ENCODE measurements at regions not wholly inside any gene's neighbourhood (a gene's known extent, or its start where the extent isn't known, plus 50 kb on each side); places are given as distances from the start of the nearest gene placed in this dataset.

DNA sequence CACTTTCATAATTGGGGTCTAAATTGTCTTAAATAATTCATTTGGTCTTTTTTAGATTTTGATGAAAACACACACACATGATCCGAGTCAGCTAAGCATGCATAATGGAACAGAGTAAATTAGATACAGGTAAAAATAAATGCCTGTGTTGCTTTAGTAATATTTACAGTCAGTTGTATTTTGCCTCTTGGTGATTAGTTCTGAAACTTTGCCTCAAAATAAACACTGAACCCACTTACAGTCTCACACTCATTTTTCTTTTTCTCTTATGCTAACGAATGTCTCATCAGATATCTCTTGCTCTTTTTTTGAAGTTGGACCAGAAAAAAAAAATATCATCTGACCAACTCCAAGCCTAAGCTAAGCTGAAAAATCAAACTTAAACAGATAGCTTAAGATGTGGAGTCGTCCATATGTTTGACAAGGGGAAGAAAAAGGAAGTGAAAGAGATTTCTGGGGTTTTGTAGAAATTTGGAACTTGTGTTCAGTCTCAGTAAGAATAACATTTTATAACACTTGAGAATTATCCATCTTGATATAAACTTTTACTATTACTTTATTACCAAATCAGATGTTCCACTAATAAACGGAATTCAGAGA, 592.5 kb downstream of the RPL10L start:
- POLR2A ChIA-PET (ENCODE audit: partially characterized antibody), result no interaction called here
- FAIRE-seq, result no peak

More for the DNA sequence above, 592.5 kb downstream of the RPL10L start:
- H3K27ac ChIP-seq (ENCODE audit: low read depth, low read length), result no peak overlapping the region
- TF ChIP-seq NRF1 (IDR thresholded peaks at IDR 0.05; ENCODE audit: low read depth, low read length), result no peak
- no peak for TF ChIP-seq SP2 (IDR thresholded peaks at IDR 0.05; ENCODE audit: low read length)
- TF ChIP-seq, protein P1, sequence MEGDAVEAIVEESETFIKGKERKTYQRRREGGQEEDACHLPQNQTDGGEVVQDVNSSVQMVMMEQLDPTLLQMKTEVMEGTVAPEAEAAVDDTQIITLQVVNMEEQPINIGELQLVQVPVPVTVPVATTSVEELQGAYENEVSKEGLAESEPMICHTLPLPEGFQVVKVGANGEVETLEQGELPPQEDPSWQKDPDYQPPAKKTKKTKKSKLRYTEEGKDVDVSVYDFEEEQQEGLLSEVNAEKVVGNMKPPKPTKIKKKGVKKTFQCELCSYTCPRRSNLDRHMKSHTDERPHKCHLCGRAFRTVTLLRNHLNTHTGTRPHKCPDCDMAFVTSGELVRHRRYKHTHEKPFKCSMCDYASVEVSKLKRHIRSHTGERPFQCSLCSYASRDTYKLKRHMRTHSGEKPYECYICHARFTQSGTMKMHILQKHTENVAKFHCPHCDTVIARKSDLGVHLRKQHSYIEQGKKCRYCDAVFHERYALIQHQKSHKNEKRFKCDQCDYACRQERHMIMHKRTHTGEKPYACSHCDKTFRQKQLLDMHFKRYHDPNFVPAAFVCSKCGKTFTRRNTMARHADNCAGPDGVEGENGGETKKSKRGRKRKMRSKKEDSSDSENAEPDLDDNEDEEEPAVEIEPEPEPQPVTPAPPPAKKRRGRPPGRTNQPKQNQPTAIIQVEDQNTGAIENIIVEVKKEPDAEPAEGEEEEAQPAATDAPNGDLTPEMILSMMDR (IDR thresholded peaks at IDR 0.05; ENCODE audit: control extremely low read depth in 1 of 3, insufficient read depth in 1 of 3, low read depth in 1 of 3, low read length in 3 of 3), result no peak
- no peak for TF ChIP-seq ASH2L (IDR thresholded peaks at IDR 0.05; ENCODE audit: low read length)
- TF ChIP-seq SRF (IDR thresholded peaks at IDR 0.05; ENCODE audit: low read depth, low read length), result no peak
- no peak for TF ChIP-seq EGR1 (IDR thresholded peaks at IDR 0.05; ENCODE audit: borderline replicate concordance, low read depth, low read length)
- no peak for TF ChIP-seq TCF12 (IDR thresholded peaks at IDR 0.05; ENCODE audit: low read depth, low read length)
- TF ChIP-seq SAP30 (IDR thresholded peaks at IDR 0.05; ENCODE audit: insufficient read depth, insufficient replicate concordance, low read length), result no peak
- no peak for TF ChIP-seq MAFK (IDR thresholded peaks at IDR 0.05; ENCODE audit: low read depth, low read length)
- TF ChIP-seq JUN (IDR thresholded peaks at IDR 0.05; ENCODE audit: low read depth, low read length), result no peak
- no peak overlapping the region for H3K56ac ChIP-seq (replicated peaks; ENCODE audit: insufficient read length, low read depth, low read length)
- H3K36me3 ChIP-seq (ENCODE audit: control insufficient read depth in 2 of 4, insufficient read depth in 4 of 4, low read length in 3 of 4), result no peaks in the 10 kb centered on the region
- H3K79me2 ChIP-seq (ENCODE audit: control insufficient read depth in 1 of 2, insufficient read depth in 2 of 2, low read length in 2 of 2), result no peaks in the 10 kb centered on the region
- no peak overlapping the region for H2BK15ac ChIP-seq (ENCODE audit: low read length)
- H3K4ac ChIP-seq (replicated peaks; ENCODE audit: insufficient read length, low read depth, low read length), result no peak overlapping the region
- no peak for DNase-seq (ENCODE audit: low read depth in 1 of 2, low spot score in 2 of 2)
- H2BK20ac ChIP-seq (ENCODE audit: low read length), result no peak overlapping the region
- H2AFZ ChIP-seq (ENCODE audit: low read length), result no peak overlapping the region
- no peaks in the 10 kb centered on the region for H3K27me3 ChIP-seq (replicated peaks in 1 of 4; ENCODE audit: control insufficient read depth in 3 of 4, extremely low read depth in 1 of 4, insufficient read depth in 3 of 4, low read length in 3 of 4)
- CTCF ChIA-PET (ENCODE audit: partially characterized antibody), result no interaction called here
- no peak overlapping the region for H4K91ac ChIP-seq (replicated peaks; ENCODE audit: insufficient read length, low read length)
- no peaks in the 10 kb centered on the region for H4K20me1 ChIP-seq (replicated peaks in 1 of 2; ENCODE audit: control insufficient read depth in 1 of 2, insufficient read depth in 2 of 2, low read length in 2 of 2)
- no peak overlapping the region for H4K5ac ChIP-seq (ENCODE audit: insufficient read length, low read depth, low read length)
- WGBS, 2 experiments (ENCODE audit: extremely low coverage in 1 of 2, insufficient coverage in 1 of 2, insufficient read length in 1 of 2, insufficient replicate concordance in 2 of 2, low coverage in 1 of 2, low lambda C conversion rate in 2 of 2, missing lambda C conversion rate in 1 of 2), result 85% methylated on average over 4 of the region's 4 CpGs; no CpG with 5 or more reads in 1 of the 2 experiments
- H2BK120ac ChIP-seq (replicated peaks; ENCODE audit: low read depth, low read length), result no peak overlapping the region
- H2BK12ac ChIP-seq (ENCODE audit: low read depth, low read length), result no peak overlapping the region
- H3K4me2 ChIP-seq (ENCODE audit: insufficient read depth in 1 of 2, low read depth in 2 of 2, low read length in 2 of 2), result no peak overlapping the region
- no peaks in the 10 kb centered on the region for H3K23me2 ChIP-seq (ENCODE audit: low read depth, low read length)
- no peak overlapping the region for H3K4me3 ChIP-seq (ENCODE audit: extremely low read depth in 1 of 4, insufficient read depth in 2 of 4, low read depth in 3 of 4, low read length in 4 of 4)
- H3K4me1 ChIP-seq (replicated peaks in 1 of 4; ENCODE audit: control insufficient read depth in 3 of 4, insufficient read depth in 4 of 4, low read length in 3 of 4), result no peaks in the 10 kb centered on the region
- no peak overlapping the region for H2BK5ac ChIP-seq (ENCODE audit: low read depth, low read length)
- H3K79me1 ChIP-seq (ENCODE audit: low read depth, low read length), result no peaks in the 10 kb centered on the region
- H3K14ac ChIP-seq (ENCODE audit: insufficient read length), result no peak overlapping the region
- H3K18ac ChIP-seq (ENCODE audit: extremely low read depth, low read length), result no peak overlapping the region
- peak overlapping the region in 1 of 4 experiments; percentile 34; a peak in 1 of 7 replicates for H3K9ac ChIP-seq (replicated peaks in 1 of 4; ENCODE audit: extremely low read depth in 1 of 4, low read depth in 3 of 4, low read length in 3 of 4)
- no peak overlapping the region for H4K8ac ChIP-seq (ENCODE audit: extremely low read depth, insufficient read depth, low read length)
- H2AK5ac ChIP-seq (ENCODE audit: low read depth, low read length), result no peak overlapping the region
- no peak overlapping the region for H3K23ac ChIP-seq (ENCODE audit: insufficient read length)
- no peaks in the 10 kb centered on the region for H3K9me3 ChIP-seq (ENCODE audit: insufficient read depth in 2 of 2, low read depth in 1 of 2, low read length in 1 of 2)

Data from H1 (cell line).